B cell (primary cell): ENCODE measurements at regions not wholly inside any gene's neighbourhood (a gene's known extent, or its start where the extent isn't known, plus 50 kb on each side); places are given as distances from the start of the nearest gene placed in this dataset.

Source experiments
- ATAC-seq: fragments of 200-7000 bp; cut with Tn5 transposase; one replicate; pipeline ENCODE4 v1.10.0; 2021; ENCODE audit warnings: low read depth, mild to moderate bottlenecking, moderate number of reproducible peaks, moderate library complexity
- CTCF ChIA-PET: fragments of 350-600 bp; sonication (Branson Sonifier 250); formaldehyde crosslinking; loops from one replicate; lab custom pipeline; 2021; ENCODE audit warnings: antibody characterized with exemption, inconsistent platforms; lab: Charles Lee
- POLR2A ChIA-PET: fragments of 350-600 bp; sonication (Branson Sonifier 250); formaldehyde crosslinking; loops from one replicate; lab custom pipeline; 2021; ENCODE audit warnings: antibody characterized with exemption; lab: Charles Lee
- DNase-seq: peaks from one replicate; pipeline ENCODE4 v3.0.0; 2013
- H2AFZ ChIP-seq: 2 replicates; pipeline ENCODE4 v1.6.1; 2012; ENCODE audit warnings: mild to moderate bottlenecking, low read depth, low read length; ENCODE audit not compliant: insufficient read depth, poor library complexity, severe bottlenecking
- H3K27ac ChIP-seq, 2 donors: 1 replicate in 1 of 2; 2 replicates in 1 of 2; pipeline ENCODE4 v1.5.1; 2012 to 2013; ENCODE audit warnings: low read length in 2 of 2, mild to moderate bottlenecking in 2 of 2, moderate library complexity in 1 of 2
- H3K27me3 ChIP-seq, 4 experiments: fragments of 200-600 bp in 1 of 4; sonication (generic) in 1 of 4; replicated peaks in 1 of 4; 1 replicate in 2 of 4; 2 replicates in 2 of 4; pipeline versions ENCODE4 v1.6.1 to v1.7.0; 2013 to 2016; ENCODE audit warnings: low read length in 3 of 4, mild to moderate bottlenecking in 2 of 4, mixed read lengths in 1 of 4, moderate library complexity in 1 of 4; ENCODE audit not compliant: insufficient read depth in 4 of 4, control insufficient read depth in 3 of 4; ENCODE audit errors: control extremely low read depth in 1 of 4
- H3K36me3 ChIP-seq, 2 experiments: replicated peaks in 1 of 2; 1 replicate in 1 of 2; 2 replicates in 1 of 2; pipeline versions ENCODE4 v1.6.1 to v1.7.1; 2013; ENCODE audit warnings: low read length in 1 of 2; ENCODE audit not compliant: insufficient read depth in 2 of 2, control insufficient read depth in 1 of 2; ENCODE audit errors: control extremely low read depth in 1 of 2, extremely low read depth in 1 of 2
- H3K4me1 ChIP-seq, 2 donors: fragments of 200-600 bp in 1 of 2; sonication (generic) in 1 of 2; 1 replicate in 1 of 2; 2 replicates in 1 of 2; pipeline versions ENCODE4 v1.5.1 to v1.6.1; 2013 to 2017; ENCODE audit warnings: low read length in 2 of 2; ENCODE audit not compliant: control insufficient read depth in 2 of 2, insufficient read depth in 2 of 2
- H3K4me2 ChIP-seq: replicated peaks from 2 replicates; pipeline ENCODE3; 2012; ENCODE audit warnings: mild to moderate bottlenecking, low read depth, low read length; ENCODE audit not compliant: poor library complexity, severe bottlenecking
- H3K4me3 ChIP-seq, 5 experiments: fragments of 200-600 bp in 1 of 5; sonication (generic) in 1 of 5; 1 replicate in 3 of 5; 2 replicates in 2 of 5; pipeline versions ENCODE4 v1.5.1 to v1.7.0; 2011 to 2016; ENCODE audit warnings: low read length in 4 of 5, mild to moderate bottlenecking in 4 of 5, low read depth in 2 of 5, control low read depth in 1 of 5, moderate library complexity in 1 of 5; ENCODE audit not compliant: insufficient read depth in 1 of 5; ENCODE audit errors: control extremely low read depth in 1 of 5, extremely low read depth in 1 of 5
- H3K79me2 ChIP-seq: fragments of 200-600 bp; sonication (generic); one replicate; pipeline ENCODE4 v1.6.0; 2016; ENCODE audit warnings: low read length; ENCODE audit not compliant: control insufficient read depth, insufficient read depth
- H3K9ac ChIP-seq: fragments of 200-600 bp; sonication (generic); 2 replicates; pipeline ENCODE4 v1.6.1; 2017; ENCODE audit warnings: mild to moderate bottlenecking, low read length, moderate library complexity
- H3K9me3 ChIP-seq, 3 donors: one replicate each; pipeline versions ENCODE4 v1.6.1 to v1.7.1; 2013; ENCODE audit warnings: low read length in 2 of 3; ENCODE audit not compliant: control insufficient read depth in 2 of 3, insufficient read depth in 1 of 3; ENCODE audit errors: control extremely low read depth in 1 of 3
- H4K20me1 ChIP-seq: 2 replicates; pipeline ENCODE4 v1.6.0; 2012; ENCODE audit warnings: mild to moderate bottlenecking, low read length; ENCODE audit not compliant: insufficient read depth, control insufficient read depth, poor library complexity, severe bottlenecking
- H3K27ac Mint-ChIP-seq: one replicate; pipeline ENCODE4 v1.8.0; 2021; ENCODE audit warnings: mixed read lengths
- H3K27me3 Mint-ChIP-seq: one replicate; pipeline ENCODE4 v1.8.0; 2021; ENCODE audit warnings: mixed read lengths
- H3K4me1 Mint-ChIP-seq: one replicate; pipeline ENCODE4 v1.8.0; 2021; ENCODE audit warnings: mixed read lengths
- H3K4me3 Mint-ChIP-seq: one replicate; pipeline ENCODE4 v1.8.0; 2021; ENCODE audit warnings: mixed read lengths
- H3K9me3 Mint-ChIP-seq: one replicate; pipeline ENCODE4 v1.8.0; 2022; ENCODE audit warnings: mixed read lengths; ENCODE audit not compliant: insufficient read depth
- EZH2 ChIP-seq: IDR thresholded peaks from 2 replicates; pipeline ENCODE4 v1.6.1; 2012; ENCODE audit warnings: borderline replicate concordance, low read depth, mild to moderate bottlenecking, moderate library complexity, low read length; ENCODE audit not compliant: insufficient read depth, poor library complexity, severe bottlenecking
- WGBS: methylation state at CpG from one replicate; pipeline ENCODE4 v1.1.5; 2013; ENCODE audit warnings: missing lambda C conversion rate; ENCODE audit not compliant: insufficient coverage; 5-methylcytosine and 5-hydroxymethylcytosine counted together
- intact Hi-C: fragments of 100-400 bp; cut with micrococcal nuclease; formaldehyde crosslinking; loops from one replicate; pipeline ENCODE4 v1.10.0; 2022
- TF ChIP-seq, protein P1 (sequence below): fragments of 200-600 bp; IDR thresholded peaks from one replicate; pipeline ENCODE4 v1.8.0; 2022; ENCODE audit warnings: antibody characterized with exemption, mild to moderate bottlenecking

DNA sequence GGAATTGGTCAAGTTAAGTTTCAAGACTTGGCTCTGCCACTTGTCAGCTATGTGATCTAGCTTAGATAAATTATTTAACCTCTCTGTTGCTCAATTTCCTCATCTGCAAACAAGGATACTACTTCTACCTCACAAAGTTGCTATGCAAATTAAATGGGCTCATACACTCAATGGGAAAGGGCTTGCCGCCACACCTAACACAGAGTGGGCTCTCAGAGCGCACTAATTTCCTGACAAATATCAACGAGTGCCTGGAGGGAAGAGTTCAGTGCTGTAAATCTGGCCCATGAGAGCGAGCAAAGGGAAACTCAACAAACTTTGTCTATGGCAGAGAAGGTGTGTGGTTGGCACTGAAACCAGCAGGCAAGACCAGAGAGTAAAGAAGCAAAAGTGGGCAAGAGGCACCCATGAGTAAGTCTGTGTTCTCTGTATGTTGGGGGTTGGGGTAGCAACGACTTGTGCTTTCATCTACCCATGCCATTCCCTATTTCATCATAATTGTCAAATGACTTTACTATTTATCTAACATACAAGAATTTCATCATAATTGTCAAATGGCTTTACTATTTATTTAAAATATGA lies 60.7 kb upstream of the PHF21A start:
- Histone ChIP-seq H4K20me1 (no peaks in the 10 kb centered on the region), H2AFZ (no peak overlapping the region), H3K4me3 (no peak overlapping the region), H3K27me3 (peaks cover 0 to 17% (median 3%) of the 10 kb centered on the region in 4 experiments), H3K9ac (no peak overlapping the region), H3K4me2 (no peak overlapping the region), H3K27ac (no peak overlapping the region), H3K4me1 (no peaks in the 10 kb centered on the region), H3K36me3 (no peaks in the 10 kb centered on the region), H3K9me3 (no peaks in the 10 kb centered on the region), H3K79me2 (no peaks in the 10 kb centered on the region)
- TF ChIP-seq, protein P1, sequence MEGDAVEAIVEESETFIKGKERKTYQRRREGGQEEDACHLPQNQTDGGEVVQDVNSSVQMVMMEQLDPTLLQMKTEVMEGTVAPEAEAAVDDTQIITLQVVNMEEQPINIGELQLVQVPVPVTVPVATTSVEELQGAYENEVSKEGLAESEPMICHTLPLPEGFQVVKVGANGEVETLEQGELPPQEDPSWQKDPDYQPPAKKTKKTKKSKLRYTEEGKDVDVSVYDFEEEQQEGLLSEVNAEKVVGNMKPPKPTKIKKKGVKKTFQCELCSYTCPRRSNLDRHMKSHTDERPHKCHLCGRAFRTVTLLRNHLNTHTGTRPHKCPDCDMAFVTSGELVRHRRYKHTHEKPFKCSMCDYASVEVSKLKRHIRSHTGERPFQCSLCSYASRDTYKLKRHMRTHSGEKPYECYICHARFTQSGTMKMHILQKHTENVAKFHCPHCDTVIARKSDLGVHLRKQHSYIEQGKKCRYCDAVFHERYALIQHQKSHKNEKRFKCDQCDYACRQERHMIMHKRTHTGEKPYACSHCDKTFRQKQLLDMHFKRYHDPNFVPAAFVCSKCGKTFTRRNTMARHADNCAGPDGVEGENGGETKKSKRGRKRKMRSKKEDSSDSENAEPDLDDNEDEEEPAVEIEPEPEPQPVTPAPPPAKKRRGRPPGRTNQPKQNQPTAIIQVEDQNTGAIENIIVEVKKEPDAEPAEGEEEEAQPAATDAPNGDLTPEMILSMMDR: no peak
- TF ChIP-seq EZH2: no peak
- H3K4me3 Mint-ChIP-seq: no peak overlapping the region
- WGBS: 90% methylated on average over 4 of the region's 5 CpGs
- H3K9me3 Mint-ChIP-seq: peaks cover 7% of the 10 kb centered on the region
- no peak overlapping the region for H3K27ac Mint-ChIP-seq
- ATAC-seq (no peak), DNase-seq (no peak)
- no peaks in the 10 kb centered on the region for H3K4me1 Mint-ChIP-seq
- ChIA-PET CTCF (no interaction called here), POLR2A (no interaction called here)
- intact Hi-C loops: no loop called here
- peaks cover 58% of the 10 kb centered on the region for H3K27me3 Mint-ChIP-seq

DNA sequence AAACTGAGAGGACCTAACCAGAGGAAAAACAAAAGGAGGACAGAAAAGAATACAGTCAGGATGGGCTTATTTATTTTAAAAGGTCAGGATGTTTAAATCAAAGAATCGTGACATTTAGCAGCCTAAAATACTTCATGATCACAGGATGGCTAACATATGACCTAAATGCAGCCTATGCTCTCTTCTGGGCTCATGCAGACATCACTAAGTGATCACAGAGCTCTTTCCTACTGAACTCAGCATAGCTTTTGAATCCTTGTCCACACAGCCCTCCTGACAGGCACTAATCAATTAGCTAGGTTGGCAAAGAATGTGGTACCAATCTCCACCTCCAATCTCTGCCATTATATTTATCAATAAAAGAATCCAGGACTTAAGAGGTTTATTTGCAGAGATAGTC lies 60.1 kb upstream of the PHF21A start:
- Histone ChIP-seq H3K4me2 (no peak overlapping the region), H3K27me3 (peaks cover 0 to 20% (median 3%) of the 10 kb centered on the region in 4 experiments), H3K27ac (no peak overlapping the region), H3K9ac (no peak overlapping the region), H3K4me3 (no peak overlapping the region), H3K4me1 (no peaks in the 10 kb centered on the region), H3K9me3 (no peaks in the 10 kb centered on the region), H3K36me3 (no peaks in the 10 kb centered on the region), H2AFZ (no peak overlapping the region), H3K79me2 (no peaks in the 10 kb centered on the region), H4K20me1 (no peaks in the 10 kb centered on the region)
- no peak for DNase-seq
- ATAC-seq: no peak
- TF ChIP-seq, protein P1: no peak
- TF ChIP-seq EZH2: no peak
- Mint-ChIP-seq H3K4me3 (no peak overlapping the region), H3K27ac (no peak overlapping the region), H3K9me3 (peaks cover 6% of the 10 kb centered on the region), H3K27me3 (peaks cover 61% of the 10 kb centered on the region), H3K4me1 (no peaks in the 10 kb centered on the region)
- 100% methylated on average over 1 of the region's 1 CpG for WGBS
- CTCF ChIA-PET: no interaction called here
- POLR2A ChIA-PET: no interaction called here
- intact Hi-C loops: no loop called here
